ENCODE measurements at regions not wholly inside any gene's neighbourhood (a gene's known extent, or its start where the extent isn't known, plus 50 kb on each side); places are given as distances from the start of the nearest gene placed in this dataset.

DNA sequence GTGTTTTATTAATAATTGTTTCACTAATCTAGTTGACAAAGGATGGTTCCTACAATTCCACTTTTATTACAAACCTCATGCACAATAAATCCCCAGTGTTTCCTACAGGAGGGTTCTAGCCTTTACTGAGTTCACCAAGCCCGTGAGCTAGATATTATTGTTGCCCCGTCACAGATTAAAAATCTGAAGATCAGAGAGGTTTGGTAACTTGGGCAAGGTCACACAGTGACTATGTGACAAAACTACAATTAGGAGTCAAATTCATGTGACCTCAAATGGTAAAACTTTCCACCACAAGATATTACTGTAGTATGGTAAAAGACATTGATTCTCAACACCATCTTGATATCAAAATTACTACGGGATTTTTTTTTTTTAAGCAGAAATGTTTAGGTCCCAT is 124.6 kb downstream of the BTC start:
- TF ChIP-seq CTCF (IDR thresholded peaks at IDR 0.05; ENCODE audit: insufficient read depth, low read depth, low read length, missing control alignments), result no peak
- no peak for DNase-seq (ENCODE audit: low read depth)
- no peak overlapping the region for H3K4me3 ChIP-seq (ENCODE audit: low read depth, low read length)

DNA sequence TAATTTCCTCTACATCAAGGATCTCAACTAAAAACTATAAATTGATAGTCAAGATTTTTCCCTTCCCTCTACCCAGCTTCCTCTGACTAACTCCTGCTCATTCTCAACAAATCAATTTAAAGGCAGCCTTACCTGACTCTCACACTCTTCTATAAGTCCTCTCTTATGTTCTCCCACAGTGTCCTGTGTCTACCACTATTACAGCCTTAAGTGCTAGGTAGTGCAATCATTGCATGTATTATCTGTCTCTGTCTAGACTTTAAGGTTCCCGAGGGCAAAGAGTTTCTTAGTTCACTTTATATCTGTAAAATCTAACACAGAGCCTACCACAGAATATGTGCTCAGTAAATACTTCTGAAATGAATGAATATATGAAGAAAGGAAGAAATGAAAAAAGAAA is 123.7 kb downstream of the BTC start:
- no peak overlapping the region for H3K4me3 ChIP-seq (ENCODE audit: low read depth, low read length)
- no peak for DNase-seq (ENCODE audit: low read depth)
- TF ChIP-seq CTCF (IDR thresholded peaks at IDR 0.05; ENCODE audit: insufficient read depth, low read depth, low read length, missing control alignments), result no peak

DNA sequence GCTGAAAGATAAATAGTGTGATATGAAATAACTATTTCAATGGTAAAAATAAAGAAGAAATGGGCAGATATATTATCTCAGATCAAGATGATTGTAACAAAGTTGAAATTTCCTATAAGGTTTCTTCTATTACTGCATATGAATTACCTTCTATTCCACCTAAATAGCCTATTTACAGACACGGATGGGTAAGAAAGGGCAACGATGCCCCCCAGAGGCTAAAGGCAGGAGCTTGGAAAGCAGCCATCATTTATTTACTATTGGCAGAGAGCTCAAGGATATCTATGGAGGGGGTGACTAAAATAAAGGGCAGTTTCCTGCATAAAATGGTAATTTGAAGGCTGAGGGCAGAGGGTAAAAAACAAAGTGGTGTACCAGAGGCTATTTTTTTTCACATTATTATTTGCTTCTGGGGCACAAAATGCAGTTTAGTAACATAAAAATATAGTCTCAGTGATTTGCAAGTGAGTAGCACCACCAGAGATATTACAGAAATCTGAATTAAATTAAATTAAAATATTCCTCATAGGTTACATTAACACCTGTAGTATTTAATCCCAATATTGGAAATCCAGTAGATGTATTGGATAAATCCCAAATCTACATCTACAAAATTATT is 123.1 kb downstream of the BTC start:
- peak; percentile 33 for TF ChIP-seq CTCF (IDR thresholded peaks at IDR 0.05; ENCODE audit: insufficient read depth, low read depth, low read length, missing control alignments)
- no peak overlapping the region for H3K4me3 ChIP-seq (ENCODE audit: low read depth, low read length)
- DNase-seq (ENCODE audit: low read depth), result peak; percentile 29

- no peak for TF ChIP-seq CTCF (IDR thresholded peaks at IDR 0.05; ENCODE audit: insufficient read depth, low read depth, low read length, missing control alignments)
- DNase-seq (ENCODE audit: low read depth), result no peak
- no peak overlapping the region for H3K4me3 ChIP-seq (ENCODE audit: low read depth, low read length)
Measured at GRCh38 chr4:74674750-74675149, 119.6 kb downstream of the BTC start.

DNA sequence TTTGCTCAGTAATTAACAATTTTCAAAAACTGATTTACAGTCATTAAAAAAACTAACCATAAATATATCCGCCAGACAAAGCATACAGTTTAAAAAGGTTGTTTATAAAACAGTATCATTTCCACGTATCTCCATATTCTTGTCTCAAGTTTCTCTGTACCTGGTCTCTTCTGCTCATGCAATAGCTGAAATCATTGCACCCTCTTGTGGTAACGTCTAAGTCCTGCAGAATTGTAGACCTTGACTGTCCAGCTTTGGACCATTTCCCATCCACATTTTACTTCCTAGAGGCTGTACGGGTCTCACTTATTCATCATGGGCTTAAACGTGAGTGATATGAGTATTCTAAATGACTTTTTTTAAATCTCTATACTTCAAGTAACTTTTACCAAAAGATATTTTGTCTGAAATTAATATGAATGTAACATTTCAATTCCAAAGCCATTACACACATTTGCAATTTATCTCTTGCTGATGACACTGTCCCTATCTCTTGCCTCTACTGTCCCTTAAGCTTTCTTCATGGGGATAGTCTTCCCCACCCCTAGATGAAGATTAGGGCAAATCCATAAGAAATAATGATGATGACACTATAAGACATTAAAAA is 118.5 kb downstream of the BTC start:
- H3K4me3 ChIP-seq (ENCODE audit: low read depth, low read length), result no peak overlapping the region
- peak; percentile 54 for DNase-seq (ENCODE audit: low read depth)
- peak; percentile 66 for TF ChIP-seq CTCF (IDR thresholded peaks at IDR 0.05; ENCODE audit: insufficient read depth, low read depth, low read length, missing control alignments)

DNA sequence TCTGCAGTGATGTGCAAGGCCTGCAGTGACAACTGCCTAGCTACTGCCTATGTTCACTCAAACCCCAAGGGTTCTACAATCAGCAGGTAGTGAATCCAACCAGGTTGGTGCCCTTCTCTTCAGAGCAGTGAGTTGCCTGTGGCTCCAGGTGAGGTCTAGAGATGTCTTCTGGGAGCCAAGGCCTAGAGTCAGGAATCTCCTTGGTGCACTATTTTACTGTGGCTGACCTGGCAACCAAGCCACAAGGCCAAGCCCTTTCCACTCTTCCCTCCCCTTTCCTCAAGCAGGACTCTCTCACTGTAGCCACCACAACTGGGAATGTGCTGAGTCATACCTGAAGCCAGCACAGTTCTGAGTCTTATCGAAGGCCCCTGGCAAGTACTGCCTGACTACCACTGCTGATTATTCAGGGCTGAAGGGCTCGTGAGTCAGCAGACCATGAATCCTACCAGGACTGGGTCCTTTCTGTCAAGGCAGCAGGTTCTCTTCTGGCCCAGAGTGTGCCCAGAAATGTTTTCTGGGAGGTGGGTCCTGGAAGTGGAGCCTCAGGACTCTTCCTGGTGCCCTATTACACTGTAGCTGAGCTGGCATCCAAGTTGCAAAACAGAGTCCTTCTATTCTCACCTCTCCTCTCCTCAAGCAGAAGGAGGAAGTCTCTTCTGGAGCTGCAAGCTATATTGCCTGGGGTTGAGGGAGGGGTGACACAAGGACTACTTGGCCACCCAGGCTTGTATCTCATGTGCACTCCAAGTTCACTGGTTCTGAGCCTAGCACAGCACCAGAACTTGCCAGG is 111.6 kb downstream of the BTC start:
- no peak overlapping the region for H3K4me3 ChIP-seq (ENCODE audit: low read depth, low read length)
- no peak for TF ChIP-seq CTCF (IDR thresholded peaks at IDR 0.05; ENCODE audit: insufficient read depth, low read depth, low read length, missing control alignments)
- DNase-seq (ENCODE audit: low read depth), result peak; percentile 9
